NCI-H1694 (cell line): ENCODE measurements at regions not wholly inside any gene's neighbourhood (a gene's known extent, or its start where the extent isn't known, plus 50 kb on each side); places are given as distances from the start of the nearest gene placed in this dataset.

Experiments used
- DNase-seq: peaks from one replicate; lab custom pipeline; 2025; lab: John Stamatoyannopoulos, UW

GRCh38 chr13:40220299-40220935 lies 446.0 kb downstream of the FOXO1 start:
- DNase-seq, result no peak

DNA sequence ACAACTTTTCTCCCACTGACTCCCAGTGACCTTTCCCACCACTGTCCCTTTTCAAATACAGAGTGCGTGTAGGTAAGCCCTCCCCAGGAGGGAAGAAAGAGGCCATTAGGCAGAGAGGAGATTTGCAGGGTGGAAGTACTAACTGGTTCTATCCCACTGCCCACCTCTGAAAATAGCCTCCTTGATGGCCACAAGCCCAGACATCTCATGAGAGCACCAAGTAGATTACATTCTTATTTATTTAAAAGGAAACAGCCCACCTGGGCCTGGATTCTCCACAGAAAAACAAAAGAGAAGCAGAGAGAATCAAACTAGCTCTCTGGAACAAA lies 445.3 kb downstream of the FOXO1 start:
- DNase-seq, result no peak

DNA sequence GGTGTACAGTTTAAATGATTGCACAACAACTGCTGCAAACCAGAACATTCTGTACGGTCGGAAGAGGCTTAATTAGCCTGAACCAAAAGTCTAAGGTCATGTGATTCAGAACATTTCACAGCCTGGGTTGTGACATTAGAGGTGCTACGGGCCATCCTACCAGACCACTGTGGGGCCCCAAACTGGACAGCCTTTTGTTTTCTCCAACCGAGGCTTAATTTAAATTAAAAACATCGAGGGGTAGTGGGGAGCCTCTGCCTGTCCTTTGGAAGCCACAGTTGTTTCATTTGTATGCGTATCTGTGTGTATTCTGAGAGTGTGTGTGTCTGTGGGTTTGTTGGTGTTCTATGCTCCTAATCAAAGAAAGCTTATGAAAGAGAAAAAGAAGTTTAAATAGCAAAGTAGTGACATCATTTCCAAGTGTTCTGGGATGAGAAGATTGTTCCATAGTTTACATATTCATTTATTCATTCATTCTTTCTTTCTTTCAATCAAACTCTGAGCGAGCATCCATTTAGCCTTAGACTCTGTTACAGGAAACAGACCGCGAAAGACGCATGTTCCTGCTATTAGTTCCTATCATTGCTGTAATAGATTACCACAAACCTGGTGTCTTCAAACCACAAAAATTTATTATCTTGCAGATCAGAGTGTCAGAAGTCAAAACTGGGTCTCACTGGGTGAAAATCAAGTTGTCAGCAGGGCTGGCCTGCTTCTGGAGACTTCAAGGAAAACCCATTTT lies 444.8 kb downstream of the FOXO1 start:
- no peak for DNase-seq

- no peak for DNase-seq
These were observed 442.9 kb downstream of the FOXO1 start for GRCh38 chr13:40223585-40223984.

DNA sequence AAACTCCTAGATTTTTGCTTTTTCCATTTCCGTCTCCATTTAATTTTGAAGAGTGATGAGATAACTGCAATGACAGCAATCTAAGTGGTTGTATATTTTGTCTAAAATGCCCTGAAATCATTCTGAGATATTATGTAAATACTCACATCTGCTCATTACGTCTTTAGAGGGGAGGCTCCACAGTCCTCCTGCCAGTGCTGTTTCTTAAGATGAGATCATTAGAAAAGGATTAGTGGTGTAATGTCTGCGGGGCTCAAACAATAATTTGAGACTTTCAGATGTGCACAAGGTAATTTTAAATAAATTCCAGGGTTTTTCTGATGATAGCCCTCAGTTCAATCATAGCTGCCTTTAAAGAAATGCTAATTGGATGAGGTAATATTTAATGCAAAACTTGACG lies 437.9 kb downstream of the FOXO1 start:
- DNase-seq, result no peak

DNA sequence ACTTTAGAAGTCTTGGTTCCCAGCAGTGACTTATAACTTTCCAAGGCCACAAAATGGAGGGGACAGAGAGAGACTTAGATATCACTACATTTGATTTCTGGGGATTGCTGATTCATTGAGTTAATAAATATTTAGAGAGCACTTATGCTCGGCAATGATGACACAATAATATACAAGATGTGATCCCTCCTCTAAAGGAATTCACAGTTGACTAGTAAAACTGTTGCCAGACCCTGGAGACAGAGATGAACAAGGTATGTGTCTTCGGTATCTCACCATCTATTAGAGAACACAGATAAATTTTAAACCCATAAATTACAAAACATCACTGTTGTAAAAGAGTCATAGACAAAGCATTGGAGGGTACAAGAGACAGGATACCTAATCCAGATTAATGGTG lies 437.5 kb downstream of the FOXO1 start:
- DNase-seq, result no peak

DNA sequence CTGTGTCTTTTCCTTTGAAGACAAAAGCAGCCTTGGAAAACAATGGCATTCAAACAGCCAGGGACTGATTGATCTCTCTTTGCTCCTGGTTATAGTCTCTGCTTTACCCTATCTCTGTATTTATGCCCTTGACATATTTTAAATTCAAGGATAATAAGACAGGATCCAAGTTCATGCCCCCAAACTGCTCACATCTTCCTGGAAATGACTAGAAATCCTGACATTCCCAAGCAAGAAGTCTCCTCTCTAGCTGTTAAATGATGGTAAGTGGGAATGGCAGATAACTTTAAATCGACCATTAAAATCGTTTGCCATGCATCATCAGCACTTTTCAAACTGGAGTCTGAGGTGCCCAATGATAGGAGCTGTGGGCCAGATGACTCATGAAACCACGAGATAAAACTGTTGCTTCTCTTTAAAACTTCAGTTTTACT lies 435.6 kb downstream of the FOXO1 start:
- DNase-seq, result no peak

DNA sequence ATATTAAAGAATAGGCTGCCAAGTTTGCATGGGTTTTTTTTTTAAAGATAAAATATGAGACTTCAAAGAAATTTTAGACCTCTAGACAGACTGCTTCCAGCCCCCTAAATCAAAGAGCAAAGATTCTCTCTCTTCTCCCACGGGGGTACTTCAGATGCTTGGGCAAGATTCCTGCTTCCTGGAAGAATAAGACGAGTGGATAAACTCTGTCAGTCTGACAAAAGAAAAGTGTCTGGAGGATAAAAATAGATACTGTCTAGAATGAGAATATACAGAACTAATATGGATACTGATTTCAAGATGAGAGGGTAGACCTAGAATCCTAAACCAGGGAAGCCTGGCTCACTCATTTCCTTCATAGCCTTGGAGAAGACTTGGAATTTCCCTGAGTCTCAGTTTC lies 435.1 kb downstream of the FOXO1 start:
- DNase-seq, result no peak

- no peak for DNase-seq
These were observed 434.7 kb downstream of the FOXO1 start for GRCh38 chr13:40231751-40232150.

DNA sequence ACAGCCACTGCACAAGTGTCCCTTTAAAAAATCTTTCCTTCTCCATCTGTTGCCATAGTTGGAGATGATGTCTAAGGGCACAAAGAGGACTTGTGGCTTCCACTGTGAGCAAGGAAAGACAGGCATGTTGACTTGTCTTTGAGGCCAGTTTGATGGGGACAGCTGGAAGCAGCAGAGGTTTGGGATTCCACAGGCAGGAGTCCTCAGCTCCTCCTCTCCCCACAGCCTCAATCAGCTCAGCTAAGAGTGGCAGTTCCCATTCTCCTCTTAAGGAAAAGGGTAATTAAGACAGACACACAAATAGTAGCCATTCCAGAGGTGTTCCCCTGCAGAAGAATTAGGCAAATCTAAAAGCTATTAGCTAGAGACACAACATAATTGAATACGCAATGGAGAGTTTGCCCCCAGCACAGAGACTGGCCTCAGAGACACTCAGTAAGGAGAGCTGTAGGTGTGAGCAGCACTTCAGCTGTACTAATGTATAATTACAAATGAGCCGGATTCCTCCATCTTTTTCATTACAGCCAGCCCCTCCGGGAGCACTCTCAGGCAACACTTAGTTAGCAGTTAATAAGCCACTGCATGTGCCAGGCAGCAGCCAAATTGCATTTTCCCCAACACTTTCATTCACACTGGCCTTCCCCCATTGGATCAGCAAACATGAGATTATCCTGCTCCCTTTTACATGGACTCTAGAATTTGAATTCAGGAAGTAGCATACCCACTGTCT lies 434.0 kb downstream of the FOXO1 start:
- DNase-seq, result peak; percentile 18

GRCh38 chr13:40233731-40234195 lies 432.7 kb downstream of the FOXO1 start:
- peak; percentile 97 for DNase-seq

GRCh38 chr13:40235160-40235796 lies 431.2 kb downstream of the FOXO1 start:
- DNase-seq, result no peak

- no peak for DNase-seq
These were observed 429.8 kb downstream of the FOXO1 start for GRCh38 chr13:40236566-40237168.

GRCh38 chr13:40238761-40239160 lies 427.7 kb downstream of the FOXO1 start:
- DNase-seq, result no peak

DNA sequence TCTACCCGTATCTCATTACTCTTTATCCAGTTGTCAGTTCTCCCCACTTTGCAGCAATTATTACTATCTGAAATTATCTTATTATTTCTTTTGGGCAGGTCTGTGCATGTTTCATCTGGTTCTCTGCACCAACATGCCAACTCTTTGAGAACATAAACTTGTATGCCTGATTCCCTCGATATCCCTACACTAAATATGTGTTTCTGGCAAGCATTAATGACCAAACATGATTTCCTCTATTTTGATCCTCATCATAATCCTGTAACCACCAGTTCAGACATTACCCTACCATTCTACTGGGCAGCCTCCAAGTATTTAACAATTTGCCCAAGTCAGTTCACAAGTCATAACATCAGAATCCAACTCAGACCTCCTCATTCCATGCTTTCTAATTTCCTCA lies 426.1 kb downstream of the FOXO1 start:
- DNase-seq, result no peak

DNA sequence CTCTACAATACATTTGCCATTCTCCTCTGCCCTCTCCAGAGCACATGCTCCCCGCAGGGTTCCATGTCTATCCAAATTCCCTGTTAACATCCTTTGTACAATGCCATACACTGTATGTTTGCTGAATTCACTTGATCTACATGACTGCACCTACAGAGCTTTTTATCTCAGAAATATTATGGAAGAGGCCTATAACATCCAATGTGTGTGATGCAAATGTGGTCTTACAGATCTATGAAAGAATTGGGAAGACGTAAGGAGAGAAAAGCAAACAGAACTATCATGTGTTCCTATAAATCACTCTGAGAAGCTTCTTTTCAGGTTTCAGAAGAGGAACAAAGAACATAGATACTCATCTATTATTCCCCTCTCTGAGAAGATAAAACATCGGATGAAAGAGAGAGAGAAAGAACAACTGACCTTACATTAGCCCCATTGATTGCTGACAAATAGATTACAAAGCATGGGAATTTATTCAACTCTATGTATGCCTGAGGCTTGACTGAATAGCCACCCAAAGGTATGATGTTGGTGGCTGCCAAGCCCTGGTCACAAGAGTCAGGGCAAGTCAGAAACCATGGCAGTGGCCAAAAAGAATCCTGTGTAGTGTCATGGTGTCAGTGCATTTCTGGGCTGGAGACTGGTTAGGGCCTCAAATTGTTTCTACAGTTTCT lies 425.2 kb downstream of the FOXO1 start:
- DNase-seq, result no peak

- DNase-seq, result no peak
These were observed 423.4 kb downstream of the FOXO1 start for GRCh38 chr13:40243047-40243446.

DNA sequence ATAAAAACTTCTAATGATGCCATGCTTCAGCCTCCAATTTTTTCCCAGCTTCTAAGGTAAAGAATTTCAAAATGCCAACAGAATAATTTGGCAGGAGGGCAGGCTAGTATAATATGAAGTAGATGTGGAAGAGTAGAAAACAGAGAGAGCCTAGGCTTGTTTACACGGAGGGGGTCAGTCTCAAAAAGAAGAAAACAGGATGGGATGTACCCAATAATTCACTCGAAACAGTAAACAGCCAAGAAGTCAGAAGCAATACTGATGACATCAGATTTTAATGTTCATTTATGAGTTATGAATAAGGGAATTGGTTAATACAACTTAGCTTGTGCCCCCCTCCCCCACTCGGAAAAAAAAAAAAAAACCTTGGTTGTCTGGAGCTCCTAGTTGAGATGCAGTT lies 422.5 kb downstream of the FOXO1 start:
- DNase-seq, result no peak

- no peak for DNase-seq
These were observed 420.9 kb downstream of the FOXO1 start for GRCh38 chr13:40245567-40245966.

- DNase-seq, result no peak
These were observed 418.6 kb downstream of the FOXO1 start for GRCh38 chr13:40247845-40248244.

DNA sequence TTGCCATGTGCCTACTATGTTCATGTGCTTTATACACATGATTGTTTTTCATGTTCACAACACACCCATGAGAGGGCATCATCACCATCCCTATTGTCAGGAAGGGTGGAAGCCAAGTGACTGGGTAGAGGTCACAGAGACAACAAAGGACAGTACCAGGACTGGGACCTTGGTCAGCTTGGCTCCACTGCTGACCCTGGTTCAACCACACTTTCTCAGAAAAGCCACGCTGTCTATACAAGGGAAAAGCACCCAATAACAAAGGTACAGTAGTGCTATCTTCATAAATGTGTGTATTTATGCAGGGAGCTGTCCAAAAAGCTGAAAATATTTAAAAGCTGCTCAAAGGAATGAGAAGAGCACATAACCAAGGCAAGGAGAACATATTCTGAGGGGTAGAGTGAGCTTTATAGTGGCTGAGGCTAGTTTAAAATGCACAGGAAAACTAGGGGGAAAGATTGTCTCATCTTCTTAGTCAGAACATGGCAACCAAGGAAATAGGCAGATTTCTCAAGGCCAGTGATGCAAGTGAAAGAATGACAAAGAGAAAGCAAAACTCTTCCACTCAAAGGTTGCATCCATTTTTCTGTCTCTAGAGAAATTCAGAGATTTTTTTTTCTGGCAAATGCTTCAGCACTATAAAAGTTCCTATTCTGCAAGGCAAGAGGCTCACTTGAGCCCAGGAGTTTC lies 415.0 kb downstream of the FOXO1 start:
- no peak for DNase-seq
